ENCODE measurements at regions not wholly inside any gene's neighbourhood (a gene's known extent, or its start where the extent isn't known, plus 50 kb on each side); places are given as distances from the start of the nearest gene placed in this dataset.
A peak's percentile ranks its signal among the peaks of the same experiment; 100 is the strongest.
"Not testable (repeated sequence)": the region's sequence is repeated elsewhere in the genome, so short reads cannot be mapped to it uniquely, and the experiment has no call there.

- H3K4me1 Mint-ChIP-seq (ENCODE audit: unreplicated experiment), result no peaks in the 10 kb centered on the region
Measured at GRCh38 chr16:88141580-88141979, 190.3 kb downstream of the BANP start.

GRCh38 chr16:88142056-88142935 is 191.1 kb downstream of the BANP start:
- H3K4me3 Mint-ChIP-seq, H3K27ac Mint-ChIP-seq, H3K36me3 Mint-ChIP-seq: not testable (repeated sequence)

More at GRCh38 chr16:88141580-88141979, 190.3 kb downstream of the BANP start:
- no peak overlapping the region for H3K4me3 Mint-ChIP-seq
- no peak for TF ChIP-seq CTCF (conservative IDR thresholded peaks at IDR 0.05)
- DNase-seq (ENCODE audit: extremely low spot score, unreplicated experiment), result no peak
- no peak overlapping the region for H3K27ac Mint-ChIP-seq
- no peaks in the 10 kb centered on the region for H3K36me3 Mint-ChIP-seq
- peaks cover 10% of the 10 kb centered on the region for H3K9me3 Mint-ChIP-seq
- peaks cover 3% of the 10 kb centered on the region for H3K27me3 Mint-ChIP-seq

GRCh38 chr16:88143122-88144027 is 192.1 kb downstream of the BANP start:
- DNase-seq (ENCODE audit: extremely low spot score, unreplicated experiment); H3K4me1 Mint-ChIP-seq (ENCODE audit: unreplicated experiment); H3K27ac Mint-ChIP-seq; H3K36me3 Mint-ChIP-seq; H3K27me3 Mint-ChIP-seq; H3K4me3 Mint-ChIP-seq; H3K9me3 Mint-ChIP-seq: not testable (repeated sequence)

More at GRCh38 chr16:88142056-88142935, 191.1 kb downstream of the BANP start:
- not testable (repeated sequence) for H3K27me3 Mint-ChIP-seq; H3K4me1 Mint-ChIP-seq (ENCODE audit: unreplicated experiment); DNase-seq (ENCODE audit: extremely low spot score, unreplicated experiment); H3K9me3 Mint-ChIP-seq

- Mint-ChIP-seq H3K9me3 (no peaks in the 10 kb centered on the region), H3K4me3 (no peak overlapping the region), H3K27me3 (peaks cover 3% of the 10 kb centered on the region), H3K27ac (no peak overlapping the region), H3K4me1 (ENCODE audit: unreplicated experiment) (no peaks in the 10 kb centered on the region), H3K36me3 (no peaks in the 10 kb centered on the region)
- TF ChIP-seq CTCF (conservative IDR thresholded peaks at IDR 0.05), result no peak
- DNase-seq (ENCODE audit: extremely low spot score, unreplicated experiment), result no peak
Measured at GRCh38 chr16:88144028-88144511, 192.8 kb downstream of the BANP start.

- H3K36me3 Mint-ChIP-seq; H3K9me3 Mint-ChIP-seq; DNase-seq (ENCODE audit: extremely low spot score, unreplicated experiment); H3K27me3 Mint-ChIP-seq; H3K4me3 Mint-ChIP-seq; H3K27ac Mint-ChIP-seq; H3K4me1 Mint-ChIP-seq (ENCODE audit: unreplicated experiment): not testable (repeated sequence)
- peak; percentile 38 for TF ChIP-seq CTCF (conservative IDR thresholded peaks at IDR 0.05)
Measured at GRCh38 chr16:88145376-88145775, 194.1 kb downstream of the BANP start.

GRCh38 chr16:88145824-88146405 is 194.7 kb downstream of the BANP start:
- H3K4me3 Mint-ChIP-seq; H3K27ac Mint-ChIP-seq; H3K4me1 Mint-ChIP-seq (ENCODE audit: unreplicated experiment); DNase-seq (ENCODE audit: extremely low spot score, unreplicated experiment); H3K36me3 Mint-ChIP-seq; H3K27me3 Mint-ChIP-seq; H3K9me3 Mint-ChIP-seq: not testable (repeated sequence)

GRCh38 chr16:88148078-88148477 is 196.8 kb downstream of the BANP start:
- H3K9me3 Mint-ChIP-seq; H3K36me3 Mint-ChIP-seq; H3K4me3 Mint-ChIP-seq; H3K27ac Mint-ChIP-seq; H3K4me1 Mint-ChIP-seq (ENCODE audit: unreplicated experiment); H3K27me3 Mint-ChIP-seq; DNase-seq (ENCODE audit: extremely low spot score, unreplicated experiment): not testable (repeated sequence)

- H3K36me3 Mint-ChIP-seq; DNase-seq (ENCODE audit: extremely low spot score, unreplicated experiment); H3K4me1 Mint-ChIP-seq (ENCODE audit: unreplicated experiment); H3K9me3 Mint-ChIP-seq; H3K4me3 Mint-ChIP-seq; H3K27me3 Mint-ChIP-seq; H3K27ac Mint-ChIP-seq: not testable (repeated sequence)
Measured at GRCh38 chr16:88148682-88149081, 197.4 kb downstream of the BANP start.

- H3K9me3 Mint-ChIP-seq; H3K27ac Mint-ChIP-seq; H3K4me3 Mint-ChIP-seq; H3K27me3 Mint-ChIP-seq; H3K4me1 Mint-ChIP-seq (ENCODE audit: unreplicated experiment); DNase-seq (ENCODE audit: extremely low spot score, unreplicated experiment); H3K36me3 Mint-ChIP-seq: not testable (repeated sequence)
Measured at GRCh38 chr16:88149158-88149603, 197.9 kb downstream of the BANP start.

- not testable (repeated sequence) for H3K4me3 Mint-ChIP-seq; DNase-seq (ENCODE audit: extremely low spot score, unreplicated experiment); H3K27ac Mint-ChIP-seq; H3K27me3 Mint-ChIP-seq; H3K4me1 Mint-ChIP-seq (ENCODE audit: unreplicated experiment); H3K36me3 Mint-ChIP-seq; H3K9me3 Mint-ChIP-seq
Measured at GRCh38 chr16:88149663-88150062, 198.4 kb downstream of the BANP start.

All from type B pancreatic cell (in vitro differentiated cells).